Upper lobe of right lung (tissue), 1 donor: ENCODE measurements at regions not wholly inside any gene's neighbourhood (a gene's known extent, or its start where the extent isn't known, plus 50 kb on each side); places are given as distances from the start of the nearest gene placed in this dataset.

Experiments used
- ATAC-seq: fragments of 200-7000 bp; cut with Tn5 transposase; one replicate; pipeline ENCODE4 v1.9.1; 2020; ENCODE audit warnings: mild to moderate bottlenecking, moderate library complexity
- DNase-seq: peaks from one replicate; pipeline ENCODE4 v3.0.0-alpha.2; 2020
- H3K27ac ChIP-seq: fragments of 200-600 bp; one replicate; pipeline ENCODE4 v1.8.0; 2022
- H3K27me3 ChIP-seq: fragments of 200-600 bp; one replicate; pipeline ENCODE4 v1.8.0; 2022; ENCODE audit warnings: mild to moderate bottlenecking
- H3K36me3 ChIP-seq: fragments of 200-600 bp; one replicate; pipeline ENCODE4 v1.8.0; 2022
- H3K4me1 ChIP-seq: fragments of 200-600 bp; one replicate; pipeline ENCODE4 v1.8.0; 2022
- H3K4me3 ChIP-seq: fragments of 200-600 bp; one replicate; pipeline ENCODE4 v1.8.0; 2022; ENCODE audit warnings: mild to moderate bottlenecking
- H3K9me3 ChIP-seq: fragments of 200-600 bp; one replicate; pipeline ENCODE4 v1.8.0; 2022
- intact Hi-C: fragments of 100-400 bp; cut with DNase I; formaldehyde crosslinking; loops from one replicate; pipeline ENCODE4 v1.11.0; 2022
- TF ChIP-seq, protein P1 (sequence below): fragments of 200-600 bp; IDR thresholded peaks from one replicate; pipeline ENCODE4 v1.8.0; 2022; ENCODE audit warnings: antibody characterized with exemption
- donor health status: DM: no; HTN: yes; CAD: no; lungs with severe emphysema.

DNA sequence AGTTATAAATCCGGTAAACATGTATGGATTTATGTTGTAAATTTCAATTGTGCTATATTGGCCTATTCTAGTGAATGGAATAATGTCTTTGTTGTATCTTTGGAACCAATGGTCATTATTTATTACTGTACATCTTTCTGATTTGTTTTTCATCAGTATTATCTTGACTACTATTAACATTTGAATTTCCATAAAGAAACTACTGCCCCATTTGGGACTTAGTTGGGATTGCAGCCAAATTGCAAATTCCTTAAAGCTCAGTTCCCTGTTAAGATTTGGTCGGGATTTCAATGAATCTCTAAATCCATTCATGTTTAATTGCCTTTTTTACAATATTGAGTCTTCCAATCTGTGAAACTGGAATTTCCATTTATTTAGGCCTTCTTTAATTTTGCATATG is 822.4 kb upstream of the CADM2 start:
- intact Hi-C loops = no loop called here
- ATAC-seq (no peak), DNase-seq (no peak)
- H3K4me1 ChIP-seq = no peaks in the 10 kb centered on the region
- H3K9me3 ChIP-seq = no peaks in the 10 kb centered on the region
- TF ChIP-seq, protein P1, sequence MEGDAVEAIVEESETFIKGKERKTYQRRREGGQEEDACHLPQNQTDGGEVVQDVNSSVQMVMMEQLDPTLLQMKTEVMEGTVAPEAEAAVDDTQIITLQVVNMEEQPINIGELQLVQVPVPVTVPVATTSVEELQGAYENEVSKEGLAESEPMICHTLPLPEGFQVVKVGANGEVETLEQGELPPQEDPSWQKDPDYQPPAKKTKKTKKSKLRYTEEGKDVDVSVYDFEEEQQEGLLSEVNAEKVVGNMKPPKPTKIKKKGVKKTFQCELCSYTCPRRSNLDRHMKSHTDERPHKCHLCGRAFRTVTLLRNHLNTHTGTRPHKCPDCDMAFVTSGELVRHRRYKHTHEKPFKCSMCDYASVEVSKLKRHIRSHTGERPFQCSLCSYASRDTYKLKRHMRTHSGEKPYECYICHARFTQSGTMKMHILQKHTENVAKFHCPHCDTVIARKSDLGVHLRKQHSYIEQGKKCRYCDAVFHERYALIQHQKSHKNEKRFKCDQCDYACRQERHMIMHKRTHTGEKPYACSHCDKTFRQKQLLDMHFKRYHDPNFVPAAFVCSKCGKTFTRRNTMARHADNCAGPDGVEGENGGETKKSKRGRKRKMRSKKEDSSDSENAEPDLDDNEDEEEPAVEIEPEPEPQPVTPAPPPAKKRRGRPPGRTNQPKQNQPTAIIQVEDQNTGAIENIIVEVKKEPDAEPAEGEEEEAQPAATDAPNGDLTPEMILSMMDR = no peak
- no peaks in the 10 kb centered on the region for H3K36me3 ChIP-seq
- H3K27me3 ChIP-seq = no peaks in the 10 kb centered on the region
- H3K27ac ChIP-seq = no peak overlapping the region
- no peak overlapping the region for H3K4me3 ChIP-seq

DNA sequence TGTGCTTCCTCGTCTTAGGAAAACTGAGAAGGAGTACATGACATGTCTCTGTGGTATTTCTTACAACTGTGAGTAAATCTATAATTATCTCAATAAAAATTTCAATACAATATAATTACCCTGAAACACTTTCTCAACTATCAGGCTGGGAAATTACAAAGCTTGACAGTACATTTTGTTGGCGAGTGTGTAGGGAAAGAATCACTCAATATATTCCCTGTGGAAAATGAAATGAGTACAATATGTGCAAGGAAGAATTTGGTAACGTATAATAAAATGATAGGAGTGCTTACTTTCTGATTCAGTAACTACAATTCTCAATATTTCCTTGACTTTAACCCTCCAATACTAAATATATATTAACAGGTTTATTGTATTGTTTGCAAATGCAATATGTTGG is 818.2 kb upstream of the CADM2 start:
- TF ChIP-seq, protein P1 = no peak
- intact Hi-C loops = no loop called here
- Histone ChIP-seq H3K27ac (no peak overlapping the region), H3K4me3 (no peak overlapping the region), H3K9me3 (no peaks in the 10 kb centered on the region), H3K36me3 (no peaks in the 10 kb centered on the region), H3K4me1 (no peaks in the 10 kb centered on the region), H3K27me3 (no peaks in the 10 kb centered on the region)
- no peak for ATAC-seq
- DNase-seq = no peak

DNA sequence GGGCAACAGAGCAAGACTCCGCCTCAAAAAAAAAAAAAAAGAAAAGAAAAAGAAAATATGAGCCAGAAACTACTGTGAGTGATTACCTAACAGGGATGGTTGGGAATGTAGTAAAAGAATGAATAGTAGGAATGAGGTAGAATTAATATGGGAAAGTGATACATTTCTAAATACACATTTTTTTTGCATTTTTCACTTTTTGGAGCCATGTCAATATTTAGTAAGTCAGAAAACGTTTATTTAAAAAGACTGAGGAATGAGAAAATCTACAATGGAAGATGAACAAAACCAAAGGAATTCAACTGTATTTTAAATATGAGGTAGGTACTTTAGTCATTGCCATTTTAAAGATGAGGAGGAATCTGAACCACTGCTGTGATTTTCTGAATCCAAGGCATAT is 817.2 kb upstream of the CADM2 start:
- H3K27me3 ChIP-seq = no peaks in the 10 kb centered on the region
- TF ChIP-seq, protein P1 = no peak
- DNase-seq (no peak), ATAC-seq (no peak)
- H3K9me3 ChIP-seq = no peaks in the 10 kb centered on the region
- no peaks in the 10 kb centered on the region for H3K36me3 ChIP-seq
- no peak overlapping the region for H3K27ac ChIP-seq
- no peak overlapping the region for H3K4me3 ChIP-seq
- intact Hi-C loops = no loop called here
- no peaks in the 10 kb centered on the region for H3K4me1 ChIP-seq

DNA sequence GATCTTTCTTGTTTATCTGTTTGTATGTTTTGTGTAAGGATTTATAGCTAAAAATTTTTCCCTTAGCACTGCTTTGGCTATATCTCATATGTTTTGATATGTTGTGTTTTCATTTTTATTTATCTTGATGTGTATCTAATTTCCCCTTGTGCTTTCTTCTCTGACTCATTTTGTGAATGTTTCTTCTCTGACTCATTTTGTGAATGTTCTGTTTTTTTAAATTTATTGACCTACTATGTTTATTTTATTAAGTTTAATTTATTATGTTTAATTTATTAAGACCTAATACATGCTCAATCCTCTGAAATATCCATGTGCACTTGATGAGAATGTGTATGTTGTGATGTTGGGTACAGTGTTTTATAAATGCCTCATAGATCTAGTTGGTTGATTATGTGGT is 793.5 kb upstream of the CADM2 start:
- H3K4me3 ChIP-seq = no peak overlapping the region
- ATAC-seq (no peak), DNase-seq (no peak)
- H3K27ac ChIP-seq = no peak overlapping the region
- no peaks in the 10 kb centered on the region for H3K4me1 ChIP-seq
- no peaks in the 10 kb centered on the region for H3K27me3 ChIP-seq
- TF ChIP-seq, protein P1 = no peak
- H3K9me3 ChIP-seq = no peaks in the 10 kb centered on the region
- no peaks in the 10 kb centered on the region for H3K36me3 ChIP-seq
- intact Hi-C loops = no loop called here

DNA sequence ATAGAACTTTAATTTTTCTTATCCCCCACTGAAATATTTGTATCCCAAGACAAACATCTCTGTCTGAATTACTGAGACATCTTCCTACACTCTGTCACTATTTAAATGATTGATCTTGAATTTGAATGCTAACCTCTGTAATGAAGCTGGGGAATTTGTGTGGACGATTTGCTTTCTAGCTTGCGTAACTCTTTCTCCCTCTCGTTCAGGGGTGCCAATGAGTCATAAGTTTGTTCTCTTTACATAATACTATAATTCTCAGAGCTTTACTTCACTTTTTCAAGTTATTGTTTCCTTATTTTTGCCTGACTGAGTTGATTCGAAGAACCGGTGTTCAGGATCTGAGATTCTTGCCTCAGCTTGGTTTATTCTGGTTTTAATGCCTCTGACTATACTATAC is 783.3 kb upstream of the CADM2 start:
- H3K4me3 ChIP-seq = no peak overlapping the region
- no peak overlapping the region for H3K27ac ChIP-seq
- H3K4me1 ChIP-seq = no peaks in the 10 kb centered on the region
- ATAC-seq (no peak), DNase-seq (no peak)
- TF ChIP-seq, protein P1 = no peak
- no peaks in the 10 kb centered on the region for H3K9me3 ChIP-seq
- intact Hi-C loops = no loop called here
- no peaks in the 10 kb centered on the region for H3K36me3 ChIP-seq
- no peaks in the 10 kb centered on the region for H3K27me3 ChIP-seq

DNA sequence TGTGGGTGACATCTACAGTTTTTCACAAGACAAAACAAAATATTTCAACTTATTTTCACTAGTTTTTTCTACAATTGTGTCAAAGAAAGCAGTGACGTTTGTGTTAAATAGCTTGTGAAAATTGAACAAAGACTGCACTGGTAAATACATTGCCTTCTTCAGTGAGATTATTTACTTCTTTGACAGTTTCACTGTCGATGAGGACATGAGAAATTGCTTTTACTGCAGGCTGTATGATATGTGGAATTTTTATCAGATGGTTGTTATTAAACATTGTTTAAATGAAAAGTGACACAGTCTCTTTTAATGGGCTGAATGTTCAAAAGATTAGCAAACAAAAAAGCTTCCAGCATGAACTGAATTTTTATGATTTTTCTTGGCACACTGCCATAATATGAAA is 773.9 kb upstream of the CADM2 start:
- Histone ChIP-seq H3K36me3 (no peaks in the 10 kb centered on the region), H3K27me3 (no peaks in the 10 kb centered on the region), H3K9me3 (no peaks in the 10 kb centered on the region), H3K4me1 (no peaks in the 10 kb centered on the region), H3K27ac (no peak overlapping the region), H3K4me3 (no peak overlapping the region)
- intact Hi-C loops = no loop called here
- TF ChIP-seq, protein P1 = no peak
- no peak for DNase-seq
- no peak for ATAC-seq
